ENCODE measurements at regions not wholly inside any gene's neighbourhood (a gene's known extent, or its start where the extent isn't known, plus 50 kb on each side); places are given as distances from the start of the nearest gene placed in this dataset.

DNA sequence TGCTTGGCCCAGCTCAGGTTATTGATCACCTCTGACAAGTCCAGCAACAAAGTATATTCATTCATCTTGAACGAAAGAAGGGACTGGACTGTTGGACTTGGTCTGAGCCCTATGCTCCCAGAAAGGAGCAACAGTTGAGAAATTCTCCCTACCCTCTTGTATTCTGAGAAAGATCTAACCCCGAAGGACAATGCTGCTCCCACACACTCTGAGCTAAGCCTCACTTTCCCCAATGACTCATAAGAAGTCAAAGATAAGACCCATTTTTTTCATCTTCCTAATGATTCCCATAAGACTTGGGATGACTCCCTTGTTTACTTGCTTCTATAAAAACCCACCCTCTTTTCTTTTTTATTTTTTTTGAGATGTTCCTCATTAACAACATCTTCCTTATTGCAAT lies 549.4 kb upstream of the MDFIC2 start:
- no peaks in the 10 kb centered on the region for H3K9me1 ChIP-seq (replicated peaks; ENCODE audit: control insufficient read depth, extremely low read depth, insufficient read depth, low read length)
- no TSS peak for BruUV-seq (replicated peaks)
- peaks cover 0 to 3% of the 10 kb centered on the region in 2 experiments for H3K27me3 ChIP-seq (ENCODE audit: control insufficient read depth in 2 of 2, insufficient read depth in 2 of 2, low read length in 2 of 2)
- no peaks in the 10 kb centered on the region for H4K20me1 ChIP-seq (replicated peaks; ENCODE audit: control insufficient read depth, extremely low read depth, insufficient read depth, low read length)
- ChIA-PET POLR2A (no interaction called here), CTCF (interaction anchor here (0.7 to 1.0 kb wide), 2 partner anchors 12 to 22 kb away, joined by 3 read pairs; no protein-coding TSS in a partner anchor)
- dilution Hi-C loops (cut with MboI; ENCODE audit: extremely low pct_ligation_motif_present, low sequenced_read_pairs) (no loop called here), intact Hi-C loops (cut with micrococcal nuclease) (no loop called here)
- peaks cover 2% of the 10 kb centered on the region for H3K4me1 ChIP-seq (ENCODE audit: control insufficient read depth, extremely low read depth, insufficient read depth, low read length)
- no peaks in the 10 kb centered on the region for H3K36me3 ChIP-seq (ENCODE audit: control insufficient read depth in 2 of 2, extremely low read depth in 1 of 2, insufficient read depth in 2 of 2, low read length in 2 of 2)
- H3K9me3 ChIP-seq (replicated peaks; ENCODE audit: control insufficient read depth, insufficient read depth, low read length) = no peaks in the 10 kb centered on the region
- DNase-seq (ENCODE audit: low read depth, low spot score) = no peak
- H2AFZ ChIP-seq (ENCODE audit: low read depth, low read length) = peak overlapping the region; percentile 19
- H3K27ac ChIP-seq (ENCODE audit: insufficient read depth, low read depth, low read length) = no peak overlapping the region
- H3K9ac ChIP-seq (replicated peaks; ENCODE audit: extremely low read depth, insufficient read depth, low read length) = no peak overlapping the region
- TF ChIP-seq FOS (IDR thresholded peaks at IDR 0.05; ENCODE audit: borderline replicate concordance, insufficient read depth, low read length) (peak; percentile 19), POLR2A (IDR thresholded peaks at IDR 0.05; ENCODE audit: low read depth, low read length) (no peak)
- no peaks in the 10 kb centered on the region for H3K79me2 ChIP-seq (ENCODE audit: control insufficient read depth, insufficient read depth, low read length)
- no peak overlapping the region for H3K4me3 ChIP-seq (replicated peaks in 1 of 3; ENCODE audit: insufficient read depth in 1 of 3, low read depth in 1 of 3, low read length in 3 of 3)
- H3K4me2 ChIP-seq (ENCODE audit: insufficient read depth, low read length) = no peak overlapping the region
- no peak for FAIRE-seq

- POLR2A ChIA-PET = no interaction called here
- no peak for DNase-seq (ENCODE audit: low read depth, low spot score)
- no peak overlapping the region for H3K4me2 ChIP-seq (ENCODE audit: insufficient read depth, low read length)
- no peaks in the 10 kb centered on the region for H3K9me1 ChIP-seq (replicated peaks; ENCODE audit: control insufficient read depth, extremely low read depth, insufficient read depth, low read length)
- no peaks in the 10 kb centered on the region for H3K79me2 ChIP-seq (ENCODE audit: control insufficient read depth, insufficient read depth, low read length)
- H3K9me3 ChIP-seq (replicated peaks; ENCODE audit: control insufficient read depth, insufficient read depth, low read length) = no peaks in the 10 kb centered on the region
- FAIRE-seq = no peak
- no peaks in the 10 kb centered on the region for H3K27me3 ChIP-seq (ENCODE audit: control insufficient read depth in 2 of 2, insufficient read depth in 2 of 2, low read length in 2 of 2)
- no peaks in the 10 kb centered on the region for H3K36me3 ChIP-seq (ENCODE audit: control insufficient read depth in 2 of 2, extremely low read depth in 1 of 2, insufficient read depth in 2 of 2, low read length in 2 of 2)
- intact Hi-C loops (cut with micrococcal nuclease) (no loop called here), dilution Hi-C loops (cut with MboI; ENCODE audit: extremely low pct_ligation_motif_present, low sequenced_read_pairs) (no loop called here)
- BruUV-seq (replicated peaks) = no TSS peak
- no peak overlapping the region for H3K27ac ChIP-seq (ENCODE audit: insufficient read depth, low read depth, low read length)
- H2AFZ ChIP-seq (ENCODE audit: low read depth, low read length) = no peak overlapping the region
- H3K9ac ChIP-seq (replicated peaks; ENCODE audit: extremely low read depth, insufficient read depth, low read length) = no peak overlapping the region
- CTCF ChIA-PET = interaction anchor here (0.7 to 1.0 kb wide), 2 partner anchors 13 to 21 kb away, joined by 3 read pairs; no protein-coding TSS in a partner anchor
- H3K4me3 ChIP-seq (replicated peaks in 1 of 3; ENCODE audit: insufficient read depth in 1 of 3, low read depth in 1 of 3, low read length in 3 of 3) = no peak overlapping the region
- no peaks in the 10 kb centered on the region for H4K20me1 ChIP-seq (replicated peaks; ENCODE audit: control insufficient read depth, extremely low read depth, insufficient read depth, low read length)
- no peak for TF ChIP-seq POLR2A (IDR thresholded peaks at IDR 0.05; ENCODE audit: low read depth, low read length)
- TF ChIP-seq EZH2 (IDR thresholded peaks at IDR 0.05; ENCODE audit: borderline replicate concordance, low read depth, low read length, severe bottlenecking) = no peak
- TF ChIP-seq MAX (IDR thresholded peaks at IDR 0.05; ENCODE audit: insufficient read depth, insufficient read length) = no peak
- TF ChIP-seq JUN (IDR thresholded peaks at IDR 0.05; ENCODE audit: borderline replicate concordance, insufficient read depth, insufficient read length, low read depth) = no peak
- H3K4me1 ChIP-seq (ENCODE audit: control insufficient read depth, extremely low read depth, insufficient read depth, low read length) = peaks cover 6% of the 10 kb centered on the region
Measured at GRCh38 chr3:70861234-70861633, 548.8 kb upstream of the MDFIC2 start.

Measured in endothelial cell of umbilical vein (primary cell).